ENCODE measurements at regions not wholly inside any gene's neighbourhood (a gene's known extent, or its start where the extent isn't known, plus 50 kb on each side); places are given as distances from the start of the nearest gene placed in this dataset.

DNA sequence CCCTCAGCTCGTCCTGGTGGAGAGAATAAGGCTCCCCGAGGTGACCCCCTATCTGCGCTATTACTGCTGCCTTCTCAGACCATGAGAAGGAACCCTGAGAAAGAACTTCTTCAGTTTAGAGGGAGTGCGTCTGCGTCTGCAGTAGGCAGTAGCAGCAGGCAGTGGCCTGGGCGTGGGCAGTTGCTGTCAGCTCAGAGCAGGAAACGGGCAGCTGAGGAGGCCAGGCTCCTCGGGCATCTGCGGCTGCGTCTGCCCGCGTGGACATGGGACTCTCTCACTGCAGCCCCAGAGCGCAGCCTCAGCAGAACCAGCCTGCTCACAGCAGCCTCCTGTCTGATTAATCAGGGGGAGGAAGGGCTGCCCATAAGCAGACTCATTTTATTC lies 49.8 kb upstream of the FCN1 start:
- DNase-seq (ENCODE audit: low spot score) = peak; percentile 11

DNA sequence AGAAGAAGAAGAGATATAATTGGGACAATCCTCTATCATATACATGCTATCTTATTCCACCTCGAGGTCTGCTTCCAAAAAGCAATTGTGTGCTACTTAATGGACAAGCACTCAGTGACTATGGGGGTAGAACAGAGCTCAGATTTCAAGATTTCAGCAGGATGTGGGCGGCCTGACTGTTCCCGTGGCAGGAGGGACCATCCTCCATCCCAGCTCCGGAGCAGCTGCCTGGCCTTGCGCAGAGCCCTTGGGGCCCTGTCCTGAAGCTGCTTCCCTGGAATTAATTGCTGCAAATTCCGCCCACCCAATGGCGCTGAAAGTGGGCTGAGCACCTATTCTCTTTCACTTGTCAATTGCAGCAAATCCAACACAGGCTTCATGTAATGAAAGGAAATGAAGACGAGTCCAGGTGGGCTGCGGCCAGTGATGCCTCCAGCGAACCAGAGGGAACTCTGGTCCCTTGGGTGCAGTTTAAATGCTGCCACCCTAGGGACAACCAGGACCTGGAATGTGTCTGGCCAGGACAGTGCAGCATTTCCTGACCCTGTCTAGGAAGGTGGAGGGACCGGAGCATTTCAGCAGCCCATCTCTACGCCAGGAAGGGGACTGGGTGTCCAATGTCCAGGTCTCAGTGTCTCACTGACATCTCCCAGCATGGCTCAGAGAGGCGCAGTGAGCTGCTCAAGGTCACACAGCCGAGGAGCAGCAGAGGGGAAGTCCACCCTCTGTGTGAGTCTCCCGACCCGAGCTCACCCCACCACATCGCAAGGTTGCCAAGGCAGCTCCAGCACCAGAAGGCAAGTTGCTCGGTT lies 50.5 kb upstream of the FCN1 start:
- peak; percentile 32 for DNase-seq (ENCODE audit: low spot score)

DNA sequence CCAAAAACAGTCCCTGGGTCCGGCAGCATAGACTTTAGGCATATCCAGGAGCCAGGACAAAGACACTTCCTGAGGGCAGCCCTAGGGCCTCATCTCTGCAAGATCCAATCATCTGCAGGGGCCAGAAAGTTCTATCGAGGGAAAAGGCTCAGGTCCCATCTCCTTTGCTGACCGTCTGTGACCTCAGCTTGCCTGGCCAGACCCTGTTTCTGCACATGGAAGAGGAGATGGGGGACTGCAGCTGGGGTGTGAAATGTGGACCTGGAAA lies 51.0 kb upstream of the FCN1 start:
- no peak for DNase-seq (ENCODE audit: low spot score)

DNA sequence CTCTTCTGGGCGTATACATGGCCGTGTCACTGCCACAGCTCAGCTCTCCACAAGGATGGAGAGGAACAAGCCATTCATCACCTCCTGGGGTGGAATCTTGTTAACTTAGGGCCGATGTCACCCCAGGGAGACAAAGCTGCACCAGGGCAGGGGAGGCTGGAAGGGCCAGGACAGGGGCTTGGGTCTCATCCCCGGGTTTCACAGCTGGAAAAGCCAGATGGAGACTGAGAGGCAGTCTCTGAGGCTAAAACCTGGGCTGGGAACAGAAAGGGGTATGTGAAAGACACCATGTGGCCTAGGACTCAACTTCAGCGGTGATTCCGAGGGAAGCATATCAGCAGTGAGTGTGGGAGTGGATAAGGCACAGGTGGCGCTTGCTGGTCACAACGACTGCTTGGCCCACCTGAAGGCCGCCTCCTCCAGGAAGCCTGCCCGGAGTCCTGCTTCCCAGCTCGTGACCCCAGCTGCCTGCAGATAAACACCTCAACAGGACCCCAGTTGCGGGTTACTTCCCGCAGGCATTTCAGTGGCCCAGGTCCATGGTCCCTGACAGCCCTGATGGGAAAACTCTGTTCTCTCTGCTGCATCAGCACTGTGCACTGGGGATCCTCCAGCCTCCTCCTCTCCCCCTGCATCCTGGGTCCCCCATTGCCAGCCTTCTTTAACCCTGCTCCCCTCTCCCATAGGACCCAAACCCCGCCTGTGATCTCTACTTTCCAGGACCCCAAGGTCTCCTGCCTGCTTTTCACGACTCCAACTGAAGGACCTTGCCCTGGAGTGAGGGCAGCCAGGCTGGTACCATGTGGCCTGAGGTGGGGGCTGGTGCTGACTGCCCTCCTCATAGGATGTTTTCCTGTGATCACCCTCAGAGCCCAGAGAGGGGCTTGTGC lies 51.7 kb upstream of the FCN1 start:
- no peak for DNase-seq (ENCODE audit: low spot score)

DNA sequence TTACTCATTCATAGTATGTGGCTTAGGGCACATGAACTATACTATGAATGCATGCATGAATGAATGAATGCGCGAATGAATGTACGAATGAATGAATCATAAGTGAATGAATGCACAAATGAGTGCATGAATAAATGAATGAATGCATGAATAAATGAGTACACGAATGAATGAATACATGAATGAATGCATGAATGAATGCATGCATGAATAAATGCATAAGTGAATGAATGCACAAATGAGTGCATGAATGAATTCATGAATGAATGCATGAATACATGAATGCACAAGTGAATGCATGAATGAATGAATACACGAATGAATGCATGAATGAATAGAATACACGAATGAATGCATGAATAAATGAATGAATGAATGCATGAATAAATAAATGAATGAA lies 52.5 kb upstream of the FCN1 start:
- no peak for DNase-seq (ENCODE audit: low spot score)

DNA sequence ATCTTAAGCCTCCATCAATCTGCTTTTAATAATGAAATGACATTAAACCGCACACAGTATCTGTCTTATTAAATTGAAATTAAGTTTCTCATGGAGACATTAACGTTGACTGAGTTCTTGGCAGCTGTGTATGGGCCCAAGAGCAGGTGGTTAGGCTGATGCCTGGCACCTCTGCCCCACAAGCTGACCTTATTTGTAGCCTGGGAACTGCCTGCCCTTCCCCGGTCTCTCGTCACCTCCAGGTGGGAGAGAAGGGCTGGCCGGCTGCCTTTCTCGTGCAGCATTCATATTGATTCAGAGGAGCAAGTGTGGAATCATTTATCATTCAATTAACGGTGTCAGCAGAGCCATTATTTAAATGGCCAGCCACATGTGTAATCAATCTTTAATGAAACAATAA lies 53.0 kb upstream of the FCN1 start:
- no peak for DNase-seq (ENCODE audit: low spot score)

DNA sequence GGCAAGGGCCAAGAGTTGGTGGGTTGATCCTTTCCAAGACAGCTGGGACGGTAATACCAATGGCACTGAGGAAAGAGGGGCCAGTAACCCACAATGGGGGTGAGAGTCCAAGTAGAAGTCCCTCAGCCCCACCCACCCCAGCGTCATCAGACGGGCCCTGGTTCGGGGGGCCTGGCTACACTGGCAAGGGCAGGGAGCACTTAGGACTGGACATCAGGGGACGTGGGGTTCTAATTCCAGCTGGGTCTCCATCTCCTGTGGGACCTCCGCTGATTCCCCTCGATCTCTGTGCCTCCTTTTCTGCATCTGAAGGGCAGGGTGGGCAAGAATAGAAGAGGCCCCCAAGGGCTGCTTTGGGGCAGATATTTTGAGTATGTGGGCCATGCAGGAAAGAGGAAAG lies 53.5 kb upstream of the FCN1 start:
- no peak for DNase-seq (ENCODE audit: low spot score)

DNA sequence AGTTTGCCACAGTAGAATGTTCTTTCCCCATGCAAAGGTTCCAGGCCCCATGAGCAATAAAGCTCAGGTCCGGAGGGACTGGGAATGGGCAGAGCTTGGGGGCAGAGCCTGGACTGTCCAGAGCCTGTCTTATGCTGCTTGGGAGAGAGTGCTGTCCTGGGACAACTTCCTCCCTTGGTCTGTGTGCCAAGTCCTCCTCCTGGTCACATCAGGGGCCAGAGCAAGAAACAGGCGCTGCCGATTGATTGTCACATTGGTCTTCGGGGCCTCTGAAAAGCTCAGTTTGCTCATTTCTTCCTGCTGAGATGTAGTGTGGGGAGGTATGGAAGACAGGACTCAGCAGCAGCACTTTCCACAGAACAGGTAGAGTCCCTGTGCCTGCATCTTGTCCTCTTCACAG lies 54.0 kb upstream of the FCN1 start:
- DNase-seq (ENCODE audit: low spot score) = no peak

DNA sequence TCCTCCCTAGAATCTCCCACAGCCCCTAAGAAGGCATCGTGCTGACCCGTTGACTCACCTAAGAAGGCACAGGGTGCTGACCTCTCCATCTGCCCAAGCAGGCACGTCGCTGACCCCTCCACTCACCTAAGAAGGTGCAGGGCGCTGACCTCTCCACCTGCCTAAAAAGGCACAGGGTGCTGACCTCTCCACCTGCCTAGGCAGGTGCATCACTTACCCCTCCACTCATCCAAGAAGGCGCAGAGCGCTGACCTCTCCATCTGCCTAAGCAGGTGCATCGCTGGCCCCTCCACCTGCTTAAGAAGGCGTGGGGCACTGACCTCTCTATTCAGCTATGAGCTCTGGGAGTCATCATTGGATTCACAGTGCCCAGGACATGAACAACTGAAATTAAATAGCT lies 54.4 kb upstream of the FCN1 start:
- DNase-seq (ENCODE audit: low spot score) = no peak

DNA sequence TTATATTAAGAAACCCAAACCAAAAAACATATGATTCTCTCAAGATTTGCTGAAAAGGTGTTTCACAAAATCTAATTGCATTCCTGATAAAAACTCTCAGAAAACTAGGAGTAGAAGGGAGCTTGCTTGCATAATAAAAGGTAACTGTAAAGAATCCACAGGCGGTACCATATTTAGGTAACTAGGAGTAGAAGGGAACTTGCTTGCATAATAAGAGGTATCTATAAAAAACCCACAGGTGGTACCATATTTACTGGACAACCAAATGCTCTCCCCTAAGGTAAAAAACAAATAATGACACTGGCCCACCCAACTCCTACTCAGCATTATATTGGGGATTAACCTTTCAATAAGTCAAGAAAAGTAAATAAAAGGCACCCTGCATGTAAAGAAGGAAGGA lies 57.5 kb upstream of the FCN1 start:
- DNase-seq (ENCODE audit: low spot score) = no peak

DNA sequence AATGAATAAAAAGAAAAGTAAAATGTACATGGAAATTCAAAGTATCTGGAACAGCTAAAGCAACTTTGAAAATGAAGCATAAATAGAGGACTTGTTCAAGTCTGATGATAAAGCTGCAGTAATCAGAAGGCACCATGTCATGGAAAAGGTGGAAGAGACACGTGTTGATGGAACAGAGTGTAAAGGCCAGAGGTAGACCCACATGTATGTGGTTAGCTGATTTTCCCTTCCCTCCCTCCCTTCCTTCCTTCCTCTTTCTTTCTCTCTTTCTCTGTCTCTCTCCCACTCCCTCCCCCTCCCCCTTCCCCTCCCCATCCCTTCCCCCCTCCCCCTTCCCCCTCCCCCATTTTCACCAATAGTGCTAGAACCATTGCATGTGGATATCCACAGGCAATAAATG lies 58.7 kb upstream of the FCN1 start:
- DNase-seq (ENCODE audit: low spot score) = no peak

DNA sequence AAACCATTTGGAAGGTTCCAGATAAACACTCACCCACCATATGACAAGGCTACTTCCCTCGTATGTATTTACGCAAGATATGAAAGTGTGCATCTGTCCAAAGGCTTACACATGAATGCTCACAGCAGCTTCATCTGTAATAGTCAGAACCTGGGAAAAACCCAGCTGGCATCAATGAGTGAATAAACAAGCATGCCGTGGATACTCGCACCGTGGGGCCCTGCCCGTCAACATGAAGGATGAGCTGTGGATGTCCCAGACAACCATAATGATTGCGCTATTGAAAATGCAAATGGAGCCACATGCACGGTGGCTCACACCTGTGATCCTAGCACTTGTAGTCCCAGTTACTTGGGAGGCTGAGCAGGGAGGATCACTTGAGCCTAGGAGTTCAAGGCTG lies 60.6 kb upstream of the FCN1 start:
- DNase-seq (ENCODE audit: low spot score) = no peak

DNA sequence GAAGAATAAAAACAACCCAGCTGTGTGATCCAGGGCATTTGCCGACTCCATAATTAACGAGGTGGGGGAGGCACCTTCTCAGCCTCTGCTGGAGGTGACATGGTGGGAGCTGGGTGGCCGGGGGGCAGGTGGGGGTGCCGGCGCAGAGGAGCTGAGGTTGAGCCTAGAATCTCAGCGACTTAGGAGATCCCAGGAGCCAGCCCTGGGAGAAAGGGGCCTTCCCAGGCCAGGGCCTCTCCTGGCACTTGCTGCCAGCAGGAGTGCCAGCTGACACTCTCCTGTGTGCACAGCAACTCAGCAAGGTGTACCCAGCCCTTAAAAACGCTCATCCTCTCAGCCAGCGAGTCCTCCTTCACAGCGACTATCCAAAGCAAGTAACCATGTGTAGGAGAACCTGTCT lies 62.8 kb upstream of the FCN1 start:
- DNase-seq (ENCODE audit: low spot score) = no peak

DNA sequence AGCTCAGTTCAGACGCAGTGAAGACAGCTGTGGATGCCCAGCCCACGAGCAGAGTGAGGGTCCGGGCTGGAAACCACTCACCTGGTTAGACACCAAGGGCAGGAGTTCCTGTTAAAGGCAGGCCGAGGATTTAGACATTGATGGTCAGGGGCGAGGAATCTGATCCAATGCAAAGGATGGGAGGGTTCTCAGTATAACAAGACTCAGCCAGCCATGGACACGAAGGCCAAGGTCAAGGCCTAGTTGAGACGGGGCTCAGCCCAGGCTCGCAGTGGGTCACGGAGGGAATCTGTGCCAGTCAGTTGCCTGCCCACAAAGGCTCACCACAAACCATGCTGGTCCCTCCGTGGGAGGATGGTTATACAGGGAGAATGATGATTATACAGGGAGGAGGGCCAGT lies 63.3 kb upstream of the FCN1 start:
- no peak for DNase-seq (ENCODE audit: low spot score)

DNA sequence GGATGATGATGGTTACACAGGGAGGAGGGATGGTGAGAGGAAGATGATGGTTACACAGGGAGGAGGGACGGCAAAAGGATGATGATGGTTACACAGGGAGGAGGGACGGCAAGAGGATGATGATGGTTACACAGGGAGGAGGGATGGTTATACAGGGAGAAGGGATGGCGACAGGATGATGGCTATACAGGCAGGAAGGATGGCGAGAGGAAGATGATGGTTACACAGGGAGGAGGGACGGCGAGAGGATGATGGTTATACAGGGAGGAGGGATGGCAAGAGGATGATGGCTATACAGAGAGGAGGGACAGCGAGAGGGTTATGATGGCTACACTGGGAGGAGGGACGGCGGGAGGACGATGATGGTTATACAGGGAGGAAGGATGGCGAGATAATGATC lies 64.1 kb upstream of the FCN1 start:
- DNase-seq (ENCODE audit: low spot score) = no peak

DNA sequence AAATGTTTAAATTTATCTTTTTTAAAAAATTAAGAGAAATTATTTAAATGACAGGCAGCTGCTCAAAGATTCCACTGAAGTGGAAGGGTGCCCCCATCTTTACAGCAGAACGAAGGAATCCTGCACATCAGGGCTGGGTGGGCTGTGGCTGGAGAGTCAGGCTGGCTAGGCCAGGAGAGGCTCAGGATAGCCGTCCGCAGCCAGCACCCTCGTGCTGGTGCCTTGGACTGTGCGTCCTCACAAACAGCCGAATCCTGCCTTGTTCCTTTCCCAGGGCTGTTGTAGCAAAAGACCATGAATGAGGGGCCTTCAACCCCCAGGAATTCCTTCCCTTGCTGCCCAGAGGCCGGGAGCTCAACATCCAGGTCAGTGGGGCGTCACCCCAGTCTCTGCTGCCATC lies 64.6 kb upstream of the FCN1 start:
- no peak for DNase-seq (ENCODE audit: low spot score)

DNA sequence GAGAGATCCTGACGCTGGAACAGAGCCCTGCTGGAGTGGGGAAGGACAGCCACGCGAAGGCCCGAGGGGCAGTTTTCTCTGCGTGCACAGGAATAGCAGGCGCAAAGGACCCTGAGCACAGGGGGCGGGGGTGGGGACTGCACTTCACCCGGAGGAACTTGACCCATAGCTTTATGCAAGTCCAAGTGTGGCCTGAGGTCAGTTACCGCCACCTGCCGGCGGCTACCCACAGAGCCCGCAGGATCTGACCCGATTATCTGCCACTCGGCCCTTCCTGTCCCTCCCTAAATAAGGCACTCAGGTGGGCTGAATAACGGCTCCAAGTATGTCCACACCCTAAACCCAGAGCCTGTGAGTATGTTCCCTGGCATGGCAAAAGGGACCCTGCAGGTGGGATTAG lies 65.4 kb upstream of the FCN1 start:
- DNase-seq (ENCODE audit: low spot score) = no peak

DNA sequence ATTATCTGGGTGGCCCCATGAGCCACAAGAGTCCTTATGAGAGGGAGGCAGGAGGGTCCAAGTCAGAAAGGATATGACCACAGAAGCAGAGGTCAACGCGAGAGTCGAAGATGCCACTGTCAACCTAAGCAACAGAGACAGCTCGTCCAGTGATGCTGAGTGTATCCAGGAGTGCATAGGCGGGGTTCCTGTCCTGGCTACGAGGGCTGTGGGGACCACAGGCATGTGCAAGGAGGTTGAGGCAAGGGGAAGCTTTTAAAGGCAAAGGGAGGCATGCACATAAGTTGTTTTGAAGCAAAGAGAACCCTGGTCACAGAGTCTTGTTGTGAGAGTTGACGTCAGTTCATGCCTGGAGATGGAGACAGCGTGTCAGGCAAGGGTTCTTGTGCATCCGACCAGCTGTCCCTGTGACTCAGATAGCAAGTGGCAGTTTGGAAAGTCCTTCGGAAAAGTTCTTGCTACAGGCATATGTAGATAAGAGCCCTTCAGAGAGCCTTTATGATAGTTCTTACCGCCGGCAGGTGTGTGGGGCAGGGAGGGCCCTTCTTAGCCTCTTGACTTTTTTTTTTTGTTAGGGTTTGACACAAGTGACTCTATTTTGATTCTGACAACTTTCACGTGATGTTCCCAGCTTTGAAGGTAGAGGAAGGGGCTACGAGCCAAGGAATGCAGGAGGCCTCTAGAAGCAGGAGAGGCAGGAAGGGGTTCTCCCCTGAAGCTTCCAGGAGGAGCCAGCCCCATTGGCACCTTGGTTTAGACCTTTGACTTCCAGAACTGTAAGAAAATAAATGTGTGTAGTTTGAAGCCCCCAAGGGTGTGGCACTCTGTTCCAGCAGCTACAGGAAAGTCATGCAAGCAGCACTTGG lies 66.0 kb upstream of the FCN1 start:
- no peak for DNase-seq (ENCODE audit: low spot score)

DNA sequence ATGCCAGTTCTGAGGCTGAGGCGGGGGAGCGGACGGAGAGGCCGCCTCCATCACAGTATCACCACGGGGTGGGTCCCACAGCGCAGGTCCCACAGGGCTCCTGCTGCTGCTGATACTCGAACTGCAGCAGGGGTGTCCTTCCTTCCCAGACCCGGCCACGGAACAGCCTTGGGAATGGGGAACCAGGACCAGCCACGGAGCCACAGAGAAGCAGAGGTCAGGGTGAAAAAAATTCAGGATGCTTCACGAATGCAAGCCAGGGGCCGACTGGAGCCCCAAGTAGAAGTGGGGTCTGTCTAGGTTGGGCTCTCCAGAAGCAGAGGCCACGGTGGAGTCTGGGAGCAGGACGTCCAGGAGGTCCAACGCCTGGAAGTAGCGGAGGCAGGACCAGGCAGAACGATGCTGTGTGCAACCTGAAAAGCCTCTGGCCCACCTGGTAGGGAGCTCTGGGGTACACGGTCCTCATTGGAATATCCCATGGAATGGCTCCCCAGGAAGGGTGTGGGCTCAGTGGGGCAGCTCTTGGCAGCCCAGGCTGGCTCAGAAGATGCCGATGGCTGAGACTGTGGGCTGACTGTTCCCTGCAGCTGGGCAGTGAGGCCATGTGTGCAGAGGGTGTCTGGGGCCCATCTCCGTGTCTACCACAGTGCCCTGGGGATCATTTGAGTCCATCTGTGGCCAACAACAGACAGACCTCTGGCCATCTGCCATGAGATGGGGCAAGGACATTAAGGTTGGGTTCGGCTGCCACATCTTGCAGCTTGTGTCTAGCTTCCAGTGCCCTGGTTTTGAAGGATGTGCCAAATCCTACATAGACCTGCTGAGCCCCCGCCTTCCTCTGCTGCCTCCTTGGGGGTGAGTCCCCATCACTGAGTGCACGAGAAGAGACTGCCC lies 66.9 kb upstream of the FCN1 start:
- DNase-seq (ENCODE audit: low spot score) = no peak

DNA sequence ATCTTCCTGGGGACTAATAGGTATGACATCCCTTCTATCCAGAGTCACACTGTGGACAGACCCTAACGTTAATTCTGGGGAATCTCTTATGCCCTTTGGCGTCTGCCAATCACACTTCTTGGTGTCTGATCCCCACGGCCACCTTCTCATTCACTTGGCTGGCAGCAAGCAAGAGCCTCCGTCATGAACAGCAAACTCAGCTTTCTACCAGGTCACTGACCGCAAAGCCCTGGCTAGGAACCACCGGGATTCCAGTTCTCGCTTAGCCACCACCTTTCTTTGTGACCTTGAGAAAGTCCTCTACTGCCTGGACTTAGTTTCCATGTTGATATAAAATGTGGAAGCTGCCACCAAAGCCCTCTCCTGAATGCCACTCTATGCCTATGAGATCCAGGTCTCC lies 67.7 kb upstream of the FCN1 start:
- DNase-seq (ENCODE audit: low spot score) = no peak

DNA sequence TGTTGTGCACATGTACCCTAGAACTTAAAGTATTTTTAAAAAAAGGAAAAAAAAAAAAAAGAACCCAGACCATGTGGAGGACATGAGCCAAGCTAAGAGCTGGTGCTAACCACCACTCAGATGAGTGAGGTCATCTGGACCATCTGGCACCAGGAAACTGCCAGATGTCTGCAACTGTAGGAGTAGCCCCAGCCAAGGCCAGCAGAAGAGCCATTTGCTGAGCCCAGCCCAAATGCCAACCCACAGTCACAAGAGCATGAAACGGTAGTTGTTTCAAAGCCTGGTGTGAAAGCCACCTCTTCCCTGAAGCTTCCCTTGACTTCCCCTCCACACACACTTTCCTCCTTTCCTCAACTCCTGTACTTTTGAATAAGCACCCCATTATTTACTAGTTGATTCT lies 69.2 kb upstream of the FCN1 start:
- DNase-seq (ENCODE audit: low spot score) = no peak

DNA sequence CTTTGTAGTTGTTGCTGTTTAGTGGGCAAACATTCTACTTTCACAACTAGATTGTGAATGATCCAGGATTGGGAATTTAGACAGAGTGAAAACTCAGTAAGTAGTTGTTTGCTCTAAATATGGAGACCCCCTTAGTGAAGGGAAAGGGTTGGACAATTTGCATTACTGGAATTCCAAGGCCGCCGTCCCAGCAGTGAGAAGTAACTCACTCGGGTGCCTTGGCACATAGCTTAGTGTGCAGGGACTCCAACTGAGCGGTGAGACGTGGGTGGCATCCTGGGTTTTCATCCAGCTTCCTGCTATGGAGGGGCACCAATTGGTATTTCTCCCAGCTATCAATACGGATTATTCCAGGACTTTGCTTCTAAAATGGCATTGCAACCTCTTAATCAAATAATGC lies 69.7 kb upstream of the FCN1 start:
- DNase-seq (ENCODE audit: low spot score) = no peak

Measured in umbilical cord (tissue), 1 donor.